ENCODE measurements at regions not wholly inside any gene's neighbourhood (a gene's known extent, or its start where the extent isn't known, plus 50 kb on each side); places are given as distances from the start of the nearest gene placed in this dataset.
A peak's percentile ranks its signal among the peaks of the same experiment; 100 is the strongest.
"Not testable (repeated sequence)": the region's sequence is repeated elsewhere in the genome, so short reads cannot be mapped to it uniquely, and the experiment has no call there.

- Histone ChIP-seq H3K36me3 (ENCODE audit: low read depth) (no peaks in the 10 kb centered on the region), H3K4me1 (replicated peaks; ENCODE audit: insufficient read depth) (peaks cover 16% of the 10 kb centered on the region), H3K27me3 (ENCODE audit: insufficient read depth, low read depth) (no peaks in the 10 kb centered on the region), H3K9me2 (ENCODE audit: insufficient read depth) (no peaks in the 10 kb centered on the region), H4K20me1 (ENCODE audit: insufficient read depth) (no peaks in the 10 kb centered on the region), H3K4me2 (no peak overlapping the region), H3K4me3 (no peak overlapping the region), H3K9me3 (ENCODE audit: insufficient read depth, low read depth) (no peaks in the 10 kb centered on the region), H3K27ac (peak overlapping the region; percentile 33), H3F3A (ENCODE audit: insufficient read depth, low read depth) (peaks cover 11% of the 10 kb centered on the region; the same call in 1 of the 2 replicates), H3K79me2 (ENCODE audit: low read depth) (no peaks in the 10 kb centered on the region), H2AFZ (peak overlapping the region; percentile 25; the same call in 1 of the 2 replicates)
- TF ChIP-seq EZH2 (IDR thresholded peaks at IDR 0.05; ENCODE audit: low read depth) (no peak), CTCF (conservative IDR thresholded peaks at IDR 0.05) (no peak)
- ChIA-PET POLR2A (ENCODE audit: unreplicated experiment) (no interaction called here), CTCF (no interaction called here)
- no TSS peak for BruUV-seq (replicated peaks)
- intact Hi-C loops (cut with micrococcal nuclease; ENCODE audit: unreplicated experiment), result no loop called here
- DNase-seq, result peak in 1 of 2 experiments; percentile 89
Observed at GRCh38 chr1:100799954-100800612, 80.5 kb downstream of the VCAM1 start.

GRCh38 chr1:100801256-100801655 lies 81.7 kb downstream of the VCAM1 start:
- intact Hi-C loops (cut with micrococcal nuclease; ENCODE audit: unreplicated experiment); H2AFZ ChIP-seq; BruUV-seq (replicated peaks); H3K79me2 ChIP-seq (ENCODE audit: low read depth); POLR2A ChIA-PET (ENCODE audit: unreplicated experiment); H3K9me2 ChIP-seq (ENCODE audit: insufficient read depth); H3K9me3 ChIP-seq (ENCODE audit: insufficient read depth, low read depth); H3K27me3 ChIP-seq (ENCODE audit: insufficient read depth, low read depth); DNase-seq; H4K20me1 ChIP-seq (ENCODE audit: insufficient read depth); H3K27ac ChIP-seq; H3K4me3 ChIP-seq; CTCF ChIA-PET; H3K4me2 ChIP-seq; H3K36me3 ChIP-seq (ENCODE audit: low read depth): not testable (repeated sequence)
- peaks cover 16% of the 10 kb centered on the region for H3K4me1 ChIP-seq (replicated peaks; ENCODE audit: insufficient read depth)
- peaks cover 11% of the 10 kb centered on the region; the same call in 1 of the 2 replicates for H3F3A ChIP-seq (ENCODE audit: insufficient read depth, low read depth)

- Histone ChIP-seq H3F3A (ENCODE audit: insufficient read depth, low read depth) (peaks cover 11% of the 10 kb centered on the region; the same call in 1 of the 2 replicates), H3K4me1 (replicated peaks; ENCODE audit: insufficient read depth) (peaks cover 16% of the 10 kb centered on the region)
- H3K9me2 ChIP-seq (ENCODE audit: insufficient read depth); H3K79me2 ChIP-seq (ENCODE audit: low read depth); POLR2A ChIA-PET (ENCODE audit: unreplicated experiment); DNase-seq; H2AFZ ChIP-seq; H3K9me3 ChIP-seq (ENCODE audit: insufficient read depth, low read depth); H3K36me3 ChIP-seq (ENCODE audit: low read depth); H3K4me2 ChIP-seq; H3K27me3 ChIP-seq (ENCODE audit: insufficient read depth, low read depth); BruUV-seq (replicated peaks); H4K20me1 ChIP-seq (ENCODE audit: insufficient read depth); intact Hi-C loops (cut with micrococcal nuclease; ENCODE audit: unreplicated experiment); H3K27ac ChIP-seq; CTCF ChIA-PET; H3K4me3 ChIP-seq: not testable (repeated sequence)
Observed at GRCh38 chr1:100803280-100803679, 83.7 kb downstream of the VCAM1 start.

- H3K27me3 ChIP-seq (ENCODE audit: insufficient read depth, low read depth), result no peaks in the 10 kb centered on the region
- H3K9me3 ChIP-seq (ENCODE audit: insufficient read depth, low read depth), result no peaks in the 10 kb centered on the region
- intact Hi-C loops (cut with micrococcal nuclease; ENCODE audit: unreplicated experiment), result no loop called here
- no peak overlapping the region for H3K4me2 ChIP-seq
- no TSS peak for BruUV-seq (replicated peaks)
- POLR2A ChIA-PET (ENCODE audit: unreplicated experiment), result no interaction called here
- DNase-seq, result no peak
- H3K4me3 ChIP-seq, result no peak overlapping the region
- H3F3A ChIP-seq (ENCODE audit: insufficient read depth, low read depth), result no peaks in the 10 kb centered on the region
- no peaks in the 10 kb centered on the region for H4K20me1 ChIP-seq (ENCODE audit: insufficient read depth)
- no peaks in the 10 kb centered on the region for H3K9me2 ChIP-seq (ENCODE audit: insufficient read depth)
- H2AFZ ChIP-seq, result no peak overlapping the region
- H3K4me1 ChIP-seq (replicated peaks; ENCODE audit: insufficient read depth), result no peaks in the 10 kb centered on the region
- CTCF ChIA-PET, result no interaction called here
- H3K36me3 ChIP-seq (ENCODE audit: low read depth), result no peaks in the 10 kb centered on the region
- H3K27ac ChIP-seq, result no peak overlapping the region
- H3K79me2 ChIP-seq (ENCODE audit: low read depth), result no peaks in the 10 kb centered on the region
- TF ChIP-seq CTCF (conservative IDR thresholded peaks at IDR 0.05) (no peak), EZH2 (IDR thresholded peaks at IDR 0.05; ENCODE audit: low read depth) (no peak)
Observed at GRCh38 chr1:100806601-100807000, 87.1 kb downstream of the VCAM1 start.
